Colon (tissue), 2 donors: ENCODE measurements at regions not wholly inside any gene's neighbourhood (a gene's known extent, or its start where the extent isn't known, plus 50 kb on each side); places are given as distances from the start of the nearest gene placed in this dataset.

ENCODE experiments used
- FAIRE-seq: peaks from 2 replicates; lab custom pipeline; 2012; peaks lifted over from hg19 to GRCh38; lab: Jason Lieb, UNC
- donor health status: control.
- donor health status: control.

GRCh38 chr6:47149554-47149953 lies 107.4 kb upstream of the ADGRF1 start:
- FAIRE-seq, result no peak

GRCh38 chr6:47149066-47149465 lies 106.9 kb upstream of the ADGRF1 start:
- no peak for FAIRE-seq

GRCh38 chr6:47147836-47148344 lies 105.8 kb upstream of the ADGRF1 start:
- FAIRE-seq, result no peak

- FAIRE-seq, result no peak
Measured at GRCh38 chr6:47147175-47147727, 105.1 kb upstream of the ADGRF1 start.

GRCh38 chr6:47146431-47147174 lies 104.5 kb upstream of the ADGRF1 start:
- FAIRE-seq, result no peak

- FAIRE-seq, result no peak
Measured at GRCh38 chr6:47145212-47145611, 103.1 kb upstream of the ADGRF1 start.

- FAIRE-seq, result no peak
Measured at GRCh38 chr6:47144306-47144705, 102.2 kb upstream of the ADGRF1 start.

GRCh38 chr6:47141963-47142362 lies 99.8 kb upstream of the ADGRF1 start:
- peak; percentile 5 for FAIRE-seq

GRCh38 chr6:47141171-47141570 lies 99.0 kb upstream of the ADGRF1 start:
- FAIRE-seq, result no peak

GRCh38 chr6:47138046-47138445 lies 95.9 kb upstream of the ADGRF1 start:
- no peak for FAIRE-seq

- peak; percentile 41 for FAIRE-seq
Measured at GRCh38 chr6:47137073-47137472, 94.9 kb upstream of the ADGRF1 start.

GRCh38 chr6:47135772-47136171 lies 93.6 kb upstream of the ADGRF1 start:
- FAIRE-seq, result peak; percentile 14

GRCh38 chr6:47134476-47135189 lies 92.5 kb upstream of the ADGRF1 start:
- FAIRE-seq, result peak; percentile 70

GRCh38 chr6:47133230-47134000 lies 91.3 kb upstream of the ADGRF1 start:
- no peak for FAIRE-seq

GRCh38 chr6:47132724-47133123 lies 90.6 kb upstream of the ADGRF1 start:
- FAIRE-seq, result no peak

- FAIRE-seq, result no peak
Measured at GRCh38 chr6:47131773-47132172, 89.6 kb upstream of the ADGRF1 start.

GRCh38 chr6:47130086-47130485 lies 88.0 kb upstream of the ADGRF1 start:
- FAIRE-seq, result no peak

- FAIRE-seq, result no peak
Measured at GRCh38 chr6:47129129-47129528, 87.0 kb upstream of the ADGRF1 start.

- no peak for FAIRE-seq
Measured at GRCh38 chr6:47126647-47127391, 84.7 kb upstream of the ADGRF1 start.

- no peak for FAIRE-seq
Measured at GRCh38 chr6:47118611-47119010, 76.5 kb upstream of the ADGRF1 start.

GRCh38 chr6:47117314-47117713 lies 75.2 kb upstream of the ADGRF1 start:
- no peak for FAIRE-seq

- no peak for FAIRE-seq
Measured at GRCh38 chr6:47116606-47117005, 74.5 kb upstream of the ADGRF1 start.
